Endothelial cell of umbilical vein (primary cell): ENCODE measurements at regions not wholly inside any gene's neighbourhood (a gene's known extent, or its start where the extent isn't known, plus 50 kb on each side); places are given as distances from the start of the nearest gene placed in this dataset.

Source experiments
- BruUV-seq: library from RNA; stranded (reverse); fragments of 400-500 nt; replicated peaks from 2 replicates; lab custom pipeline; 2021; lab: Mats Ljungman, UMichigan
- CTCF ChIA-PET: fragments of 300-600, 350-600 bp; sonication (Branson Sonifier 250); formaldehyde crosslinking; loops from one replicate; lab custom pipeline; 2021; ENCODE audit warnings: antibody characterized with exemption, inconsistent platforms; lab: Charles Lee
- POLR2A ChIA-PET: fragments of 300-600, 350-600 bp; sonication (Branson Sonifier 250); formaldehyde crosslinking; loops from one replicate; lab custom pipeline; 2021; ENCODE audit warnings: antibody characterized with exemption, inconsistent platforms; lab: Charles Lee
- DNase-seq: peaks from one replicate; pipeline ENCODE4 v3.0.0-alpha.2; 2011; ENCODE audit warnings: low read depth, low spot score
- FAIRE-seq: peaks from 2 replicates; lab custom pipeline; 2011; peaks lifted over from hg19 to GRCh38; lab: Jason Lieb, UNC
- H2AFZ ChIP-seq: 2 replicates; pipeline ENCODE4 v1.6.0; 2012; ENCODE audit warnings: low read depth, low read length, control low read depth, inconsistent platforms
- H3K27ac ChIP-seq: 2 replicates; pipeline ENCODE4 v1.5.1; 2011; ENCODE audit warnings: low read depth, mild to moderate bottlenecking, control low read depth, low read length, moderate library complexity; ENCODE audit not compliant: insufficient read depth
- H3K27me3 ChIP-seq, 2 experiments: 2 replicates each; pipeline versions ENCODE4 v1.6.0 to v1.6.1; 2011; ENCODE audit warnings: low read length in 2 of 2, mixed read lengths in 1 of 2; ENCODE audit not compliant: control insufficient read depth in 2 of 2, insufficient read depth in 2 of 2
- H3K36me3 ChIP-seq, 2 experiments: 2 replicates in 1 of 2; 3 replicates in 1 of 2; pipeline ENCODE4 v1.5.1; 2011; ENCODE audit warnings: low read length in 2 of 2, mild to moderate bottlenecking in 1 of 2, moderate library complexity in 1 of 2; ENCODE audit not compliant: control insufficient read depth in 2 of 2, insufficient read depth in 2 of 2; ENCODE audit errors: extremely low read depth in 1 of 2
- H3K4me1 ChIP-seq: 3 replicates; pipeline ENCODE4 v1.5.1; 2011; ENCODE audit warnings: mild to moderate bottlenecking, low read length; ENCODE audit not compliant: control insufficient read depth, insufficient read depth; ENCODE audit errors: extremely low read depth
- H3K4me2 ChIP-seq: 2 replicates; pipeline ENCODE4 v1.6.1; 2011; ENCODE audit warnings: low read length, control low read depth, mixed read lengths; ENCODE audit not compliant: insufficient read depth
- H3K4me3 ChIP-seq, 3 experiments: fragments of 200-600 bp in 1 of 3; sonication (generic), shearing (Covaris generic) in 1 of 3; replicated peaks in 1 of 3; 2 replicates each; pipeline ENCODE4 v1.5.1; 2011 to 2016; ENCODE audit warnings: control low read depth in 3 of 3, low read length in 3 of 3, mild to moderate bottlenecking in 2 of 3, inconsistent platforms in 1 of 3, low read depth in 1 of 3, moderate library complexity in 1 of 3; ENCODE audit not compliant: insufficient read depth in 1 of 3
- H3K79me2 ChIP-seq: 2 replicates; pipeline ENCODE4 v1.6.0; 2012; ENCODE audit warnings: low read length, inconsistent platforms; ENCODE audit not compliant: control insufficient read depth, insufficient read depth
- H3K9ac ChIP-seq: replicated peaks from 2 replicates; pipeline ENCODE3; 2011; ENCODE audit warnings: low read length, control low read depth; ENCODE audit not compliant: insufficient read depth; ENCODE audit errors: extremely low read depth
- H3K9me1 ChIP-seq: replicated peaks from 3 replicates; pipeline ENCODE4 v1.6.0; 2011; ENCODE audit warnings: mild to moderate bottlenecking, low read length; ENCODE audit not compliant: control insufficient read depth, insufficient read depth; ENCODE audit errors: extremely low read depth
- H3K9me3 ChIP-seq: replicated peaks from 2 replicates; pipeline ENCODE4 v1.5.1; 2012; ENCODE audit warnings: low read length, inconsistent platforms; ENCODE audit not compliant: control insufficient read depth, insufficient read depth
- H4K20me1 ChIP-seq: replicated peaks from 2 replicates; pipeline ENCODE3; 2011; ENCODE audit warnings: mild to moderate bottlenecking, low read length; ENCODE audit not compliant: control insufficient read depth, insufficient read depth; ENCODE audit errors: extremely low read depth
- CTCF ChIP-seq, 2 donors: IDR thresholded peaks; 1 replicate in 1 of 2; 2 replicates in 1 of 2; pipeline ENCODE4 v1.5.1; 2011; ENCODE audit warnings: low read length in 2 of 2, mild to moderate bottlenecking in 2 of 2, moderate library complexity in 2 of 2, control low read depth in 1 of 2, inconsistent platforms in 1 of 2, low read depth in 1 of 2; ENCODE audit not compliant: insufficient read depth in 1 of 2; ENCODE audit errors: extremely low read depth in 1 of 2
- EZH2 ChIP-seq: IDR thresholded peaks from 2 replicates; pipeline ENCODE4 v1.6.1; 2012; ENCODE audit warnings: borderline replicate concordance, low read depth, mild to moderate bottlenecking, moderate library complexity, low read length, inconsistent platforms; ENCODE audit not compliant: severe bottlenecking
- FOS ChIP-seq: IDR thresholded peaks from 2 replicates; pipeline ENCODE4 v1.6.1; 2011; ENCODE audit warnings: mild to moderate bottlenecking, low read length, moderate library complexity, borderline replicate concordance; ENCODE audit not compliant: insufficient read depth
- GATA2 ChIP-seq: IDR thresholded peaks from 2 replicates; pipeline ENCODE4 v1.7.0; 2011; ENCODE audit warnings: low read depth, mild to moderate bottlenecking, moderate library complexity, mixed read lengths, low read length; ENCODE audit not compliant: insufficient read length, insufficient read depth
- JUN ChIP-seq: IDR thresholded peaks from 2 replicates; pipeline ENCODE4 v1.6.1; 2011; ENCODE audit warnings: borderline replicate concordance, low read depth; ENCODE audit not compliant: insufficient read length, insufficient read depth
- MAX ChIP-seq: IDR thresholded peaks from 2 replicates; pipeline ENCODE4 v1.6.1; 2011; ENCODE audit not compliant: insufficient read depth, insufficient read length
- MYC ChIP-seq: IDR thresholded peaks from one replicate; pipeline ENCODE4 v1.6.1; 2011; ENCODE audit warnings: mild to moderate bottlenecking, low read depth, low read length
- POLR2A ChIP-seq: IDR thresholded peaks from 2 replicates; pipeline ENCODE4 v1.6.1; 2012; ENCODE audit warnings: low read depth, mild to moderate bottlenecking, control low read depth, low read length
- POLR2AphosphoS5 ChIP-seq: IDR thresholded peaks from 2 replicates; pipeline ENCODE4 v1.6.1; 2012; ENCODE audit warnings: low read depth, mild to moderate bottlenecking, control low read depth, low read length, moderate library complexity; ENCODE audit not compliant: insufficient read depth
- dilution Hi-C: fragments of 300-500 bp; cut with MboI; formaldehyde crosslinking; loops from one replicate; pipeline ENCODE4 v1.15.0; 2019; ENCODE audit warnings: low sequenced_read_pairs; ENCODE audit not compliant: extremely low pct_ligation_motif_present
- intact Hi-C: fragments of 100-400 bp; cut with micrococcal nuclease; formaldehyde crosslinking; loops from one replicate; pipeline ENCODE4 v1.10.0; 2022

DNA sequence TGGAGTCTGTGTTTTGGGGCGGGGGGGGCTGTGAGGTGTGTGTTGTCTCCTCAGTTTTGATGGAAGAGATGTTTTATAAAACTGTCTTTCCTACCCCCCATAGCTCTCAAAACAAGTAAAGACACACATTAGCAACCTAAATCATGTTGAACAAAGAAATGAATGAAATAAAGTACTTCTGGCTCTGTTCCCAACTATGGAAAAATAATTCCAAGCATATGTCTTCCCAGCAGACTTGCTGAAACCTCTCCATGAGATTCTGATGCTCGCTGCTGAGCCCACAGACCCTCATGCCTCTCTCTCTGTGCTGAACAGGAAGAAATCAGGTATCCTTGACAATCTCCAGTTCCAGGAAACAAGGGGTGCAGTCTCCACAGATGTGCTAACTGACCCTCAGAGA is 226.7 kb upstream of the KLHL29 start:
- POLR2A ChIA-PET, result no interaction called here

More for the DNA sequence above, 226.7 kb upstream of the KLHL29 start:
- H2AFZ ChIP-seq, result no peak overlapping the region
- H3K9me3 ChIP-seq, result peaks cover 2% of the 10 kb centered on the region
- no peak overlapping the region for H3K4me3 ChIP-seq
- no peaks in the 10 kb centered on the region for H3K9me1 ChIP-seq
- H3K27ac ChIP-seq, result no peak overlapping the region
- DNase-seq (no peak), FAIRE-seq (no peak)
- dilution Hi-C loops, result no loop called here
- TF ChIP-seq JUN (no peak), CTCF (IDR thresholded peaks at IDR 0.05; ENCODE audit: extremely low read depth in 1 of 2, insufficient read depth in 1 of 2, low read depth in 1 of 2, low read length in 2 of 2) (no peak), POLR2AphosphoS5 (no peak), MYC (no peak), MAX (no peak), POLR2A (no peak), GATA2 (no peak), FOS (no peak), EZH2 (no peak)
- CTCF ChIA-PET, result no interaction called here
- H3K79me2 ChIP-seq, result no peaks in the 10 kb centered on the region
- no peaks in the 10 kb centered on the region for H3K36me3 ChIP-seq
- H4K20me1 ChIP-seq, result no peaks in the 10 kb centered on the region
- no peak overlapping the region for H3K9ac ChIP-seq
- no peaks in the 10 kb centered on the region for H3K27me3 ChIP-seq
- H3K4me2 ChIP-seq, result no peak overlapping the region
- no peaks in the 10 kb centered on the region for H3K4me1 ChIP-seq
- intact Hi-C loops, result no loop called here
- no TSS peak for BruUV-seq
